HK-2 (cell line): ENCODE measurements at regions not wholly inside any gene's neighbourhood (a gene's known extent, or its start where the extent isn't known, plus 50 kb on each side); places are given as distances from the start of the nearest gene placed in this dataset.

Experiments
- DNase-seq: peaks from one replicate; pipeline ENCODE4 v3.0.0-alpha.2; 2018; ENCODE audit not compliant: unreplicated experiment

DNA sequence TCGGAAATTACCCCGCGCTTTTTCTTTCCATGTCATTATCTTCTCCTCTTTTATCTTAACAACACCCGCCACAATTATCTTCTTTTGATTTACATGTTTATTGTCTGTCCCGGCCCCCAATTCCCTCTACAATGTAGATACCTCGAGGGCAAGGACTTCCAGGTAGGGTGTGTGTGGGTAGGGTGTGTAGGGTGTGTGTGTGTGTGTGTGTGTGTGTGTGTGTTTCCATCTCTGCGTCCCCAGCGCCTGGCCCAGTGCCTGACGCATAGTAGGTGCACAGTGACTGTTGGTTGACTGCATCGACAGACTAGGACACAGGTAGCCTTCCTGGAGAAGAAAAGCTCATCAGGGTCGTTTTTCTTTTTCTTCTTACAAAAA, 103.1 kb downstream of the UCHL1 start:
- no peak for DNase-seq

- DNase-seq: peak; percentile 42
Measured at GRCh38 chr4:41360214-41360920, 103.6 kb downstream of the UCHL1 start.

DNA sequence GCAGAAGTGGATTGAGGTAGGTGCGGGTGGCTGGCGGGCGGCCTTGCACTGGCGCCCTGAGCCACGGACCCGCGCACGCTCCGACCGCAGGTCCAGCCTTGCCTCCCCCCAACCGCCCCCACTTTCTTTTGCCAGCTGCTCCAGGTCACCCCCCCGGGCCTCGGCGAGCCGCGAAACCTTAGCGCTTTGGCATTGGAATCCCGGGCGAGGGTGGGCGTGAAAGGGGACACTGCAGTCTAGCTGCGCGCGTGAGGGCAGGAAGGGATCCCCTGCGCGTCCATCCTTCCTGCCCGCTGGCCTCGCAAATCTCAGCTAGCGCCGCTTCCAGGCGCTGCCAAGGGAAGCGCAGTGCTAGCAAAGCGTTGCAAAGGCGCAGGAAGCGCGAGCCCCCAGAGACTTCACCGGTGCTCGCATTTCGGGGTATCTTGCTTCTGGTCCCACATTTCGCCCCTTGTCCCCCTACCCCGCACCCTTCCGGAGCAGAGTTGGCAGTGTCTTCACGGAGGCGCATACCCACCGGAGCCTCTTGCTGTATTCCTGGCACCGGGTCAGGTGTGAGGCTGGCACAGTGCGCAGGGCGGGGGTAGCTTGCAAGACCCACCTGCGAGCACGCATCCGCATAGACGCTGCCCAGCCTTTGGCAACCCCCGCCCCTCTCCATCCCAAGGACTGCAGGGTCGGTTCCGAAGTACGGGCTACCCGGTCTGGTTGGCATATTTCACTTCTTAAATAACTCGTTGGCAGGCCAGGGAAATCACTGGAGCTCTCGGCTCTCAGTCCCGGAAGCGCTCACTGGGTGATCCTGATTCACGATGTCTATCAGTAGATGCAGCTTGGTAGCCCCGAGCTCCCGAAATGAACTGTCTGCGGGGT, 104.4 kb downstream of the UCHL1 start:
- peak; percentile 32 for DNase-seq

GRCh38 chr4:41361794-41362526, 105.2 kb downstream of the UCHL1 start:
- no peak for DNase-seq

DNA sequence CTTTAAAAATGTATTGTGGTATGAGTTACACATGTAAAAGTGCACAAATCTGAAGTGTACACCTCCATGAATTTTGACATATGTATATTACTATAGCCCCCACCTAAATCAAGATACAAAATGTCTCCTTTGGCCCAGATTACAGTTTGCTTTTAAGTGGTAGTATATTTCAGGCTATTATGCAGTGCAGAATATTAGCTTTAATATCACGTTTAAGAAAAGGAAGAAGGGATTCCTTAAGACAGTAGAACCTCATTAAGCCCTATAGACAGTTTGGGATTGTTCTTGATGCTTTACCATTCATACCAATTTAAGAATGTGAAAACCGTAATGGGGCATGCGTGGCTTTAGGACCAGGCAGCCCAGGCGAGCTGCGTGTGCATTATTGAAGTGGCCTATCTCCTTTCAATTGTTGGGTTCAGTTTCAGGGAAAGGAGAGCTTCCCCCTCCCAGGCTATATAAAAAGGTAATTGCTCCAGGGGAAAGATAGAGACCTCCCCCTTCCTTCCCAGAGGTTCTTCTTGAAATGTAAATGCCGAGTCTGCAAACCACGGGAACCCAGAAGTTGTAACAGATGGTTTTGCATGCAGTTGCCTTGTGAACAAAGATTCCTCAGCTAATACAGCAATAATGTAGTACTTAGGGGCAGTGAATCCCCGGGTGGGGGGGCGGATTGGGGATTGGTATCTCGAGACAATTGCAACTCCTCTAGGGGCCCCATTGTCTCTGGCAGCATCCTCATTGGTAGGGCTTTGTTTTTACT, 106.1 kb downstream of the UCHL1 start:
- no peak for DNase-seq

DNA sequence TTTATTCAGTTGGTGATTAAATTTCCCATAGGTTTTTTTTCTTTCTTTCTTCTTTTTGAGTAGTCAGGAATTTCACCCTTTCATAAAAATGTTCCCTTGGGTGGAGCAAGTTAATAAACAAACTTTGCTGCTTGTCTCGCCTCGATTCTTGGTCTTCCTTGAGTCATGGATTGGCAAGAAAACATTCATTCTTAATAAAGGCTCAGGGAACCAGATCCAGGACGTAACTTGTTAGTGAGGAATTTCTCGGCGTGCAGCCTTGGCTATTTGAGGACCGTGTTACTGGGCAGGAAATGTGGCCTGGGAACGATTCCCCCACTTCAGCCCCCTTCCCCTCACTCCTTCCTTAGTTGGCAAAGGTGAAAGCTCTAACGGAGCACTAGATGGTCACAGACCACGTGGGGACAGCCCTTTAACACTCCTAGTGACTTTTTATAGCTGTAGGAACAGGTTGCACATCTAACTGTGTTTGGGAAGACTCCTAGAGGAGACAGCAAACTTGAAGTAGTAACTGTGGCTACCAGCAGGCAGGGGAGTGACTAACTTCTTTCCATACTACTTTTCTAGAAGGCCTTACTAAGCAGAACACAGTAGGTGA, 106.8 kb downstream of the UCHL1 start:
- DNase-seq: no peak

GRCh38 chr4:41364876-41365275, 108.1 kb downstream of the UCHL1 start:
- DNase-seq: no peak

- no peak for DNase-seq
Measured at GRCh38 chr4:41365681-41366080, 109.0 kb downstream of the UCHL1 start.

DNA sequence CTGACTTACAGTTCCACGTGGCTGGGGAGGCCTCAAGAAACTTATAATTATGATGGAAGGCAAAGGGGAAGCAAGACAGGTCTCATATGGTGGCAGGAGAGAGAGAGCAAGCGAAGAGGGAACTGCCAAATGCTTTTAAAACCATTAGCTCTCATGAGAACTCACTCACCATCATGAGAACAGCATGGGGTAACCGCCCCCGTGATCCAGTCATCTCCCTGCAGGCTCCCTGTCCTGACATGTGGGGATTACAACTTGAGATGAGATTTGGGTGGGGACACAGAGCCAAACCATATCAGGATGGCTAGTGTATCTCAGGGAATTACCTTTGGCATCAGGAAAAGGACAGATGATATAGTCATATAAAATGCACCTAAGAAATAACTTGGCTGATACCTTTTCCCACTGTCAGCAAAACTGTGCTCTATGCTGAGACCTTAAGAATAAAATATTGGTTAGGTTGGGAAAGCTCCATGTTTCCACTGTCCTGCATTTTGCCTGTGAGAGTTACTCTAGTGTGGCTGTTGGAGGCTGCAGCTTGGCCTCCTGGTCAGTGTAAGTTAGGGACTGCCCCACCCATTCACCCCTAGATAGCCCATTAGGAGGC, 110.3 kb downstream of the UCHL1 start:
- DNase-seq: no peak

- no peak for DNase-seq
Measured at GRCh38 chr4:41369680-41370079, 113.0 kb downstream of the UCHL1 start.

GRCh38 chr4:41373221-41373620, 116.5 kb downstream of the UCHL1 start:
- DNase-seq: no peak

GRCh38 chr4:41374490-41374889, 117.8 kb downstream of the UCHL1 start:
- no peak for DNase-seq

GRCh38 chr4:41375561-41375960, 118.8 kb downstream of the UCHL1 start:
- DNase-seq: no peak

- no peak for DNase-seq
Measured at GRCh38 chr4:41377196-41377595, 120.5 kb downstream of the UCHL1 start.

DNA sequence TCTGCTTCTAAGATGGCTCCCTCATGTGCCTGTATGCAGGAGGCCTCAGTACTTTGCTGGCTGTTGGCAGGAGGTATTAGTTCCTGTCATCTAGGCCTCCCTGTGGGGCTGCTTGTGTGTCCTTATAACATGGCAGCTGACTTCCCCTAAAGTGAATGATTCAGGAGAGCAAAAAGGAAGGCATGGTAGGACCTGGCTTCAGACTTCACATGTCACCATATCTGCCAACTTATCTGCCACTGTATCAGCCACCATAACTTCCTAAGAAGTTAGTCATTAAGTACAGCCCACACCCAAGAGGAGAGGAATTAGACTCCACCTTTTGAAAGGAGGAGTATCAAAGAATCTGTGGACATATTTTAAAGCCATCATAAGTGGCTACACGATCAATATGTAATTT, 122.5 kb downstream of the UCHL1 start:
- DNase-seq: no peak

DNA sequence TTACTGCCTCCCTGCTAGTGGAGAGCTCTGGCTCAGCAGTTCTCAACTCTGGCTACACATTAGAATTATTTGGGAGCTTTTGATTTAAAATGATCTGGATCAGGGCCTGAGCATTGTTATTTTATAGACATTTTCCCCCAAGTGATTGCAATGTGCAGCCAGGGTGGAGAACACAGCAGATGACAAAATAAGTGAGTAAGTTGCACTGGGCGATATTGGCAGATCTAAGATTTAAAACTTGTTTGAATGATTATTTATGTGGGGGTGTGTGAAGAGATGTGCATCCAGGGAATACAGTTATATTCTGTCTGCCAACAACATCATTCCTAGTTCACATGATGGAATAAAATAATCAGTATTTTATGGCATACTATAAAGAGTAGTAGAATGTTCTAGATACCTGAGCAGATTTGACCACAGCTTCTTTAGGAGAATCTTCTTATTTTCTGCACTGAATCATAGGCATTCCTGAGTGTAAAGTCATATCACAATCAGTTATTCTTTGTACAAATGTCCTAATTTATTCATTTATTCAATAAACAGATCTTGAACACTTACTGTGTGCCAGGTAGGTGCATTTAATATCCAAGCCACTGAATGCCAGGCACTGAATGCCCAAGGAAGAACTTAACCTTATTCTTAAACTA, 123.9 kb downstream of the UCHL1 start:
- no peak for DNase-seq

GRCh38 chr4:41381384-41381783, 124.7 kb downstream of the UCHL1 start:
- no peak for DNase-seq

- no peak for DNase-seq
Measured at GRCh38 chr4:41384992-41385391, 128.3 kb downstream of the UCHL1 start.

DNA sequence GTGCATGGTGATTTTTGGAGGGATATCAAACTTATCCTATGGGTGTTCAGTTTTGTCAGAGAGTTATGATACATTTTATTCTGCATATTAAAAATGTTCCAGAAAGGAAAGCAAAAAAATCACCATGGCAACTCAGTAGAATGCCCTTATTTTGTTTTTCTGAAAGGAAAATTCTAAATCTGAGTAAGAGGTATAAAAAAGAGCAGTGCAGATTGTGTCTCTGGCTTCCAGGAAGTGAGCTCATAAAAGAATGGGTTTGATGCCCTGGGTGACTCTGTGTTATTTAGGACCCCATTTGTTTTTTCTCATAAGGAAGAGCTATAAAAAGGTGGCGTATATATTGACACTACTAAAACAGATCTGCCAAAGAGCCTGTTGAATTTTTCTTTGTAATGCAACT, 128.8 kb downstream of the UCHL1 start:
- no peak for DNase-seq

- no peak for DNase-seq
Measured at GRCh38 chr4:41388080-41388479, 131.4 kb downstream of the UCHL1 start.

DNA sequence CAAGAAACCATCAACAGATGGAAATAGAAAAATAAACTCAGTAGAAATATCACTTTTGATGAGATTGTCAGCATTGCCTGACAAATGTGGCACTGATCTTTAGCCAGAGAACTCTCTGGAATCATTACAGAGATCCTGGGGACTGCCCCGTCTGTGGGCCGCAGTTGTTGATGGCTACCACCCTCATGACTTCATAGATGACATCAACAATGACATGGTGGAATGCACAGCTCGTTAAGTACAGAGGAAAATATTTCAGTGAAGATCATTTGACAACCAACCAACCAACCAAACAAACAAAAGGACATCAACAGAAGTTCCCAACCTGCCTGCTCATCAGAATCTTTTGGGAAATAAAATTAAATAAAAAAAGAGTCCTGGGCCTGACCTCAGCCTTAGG, 132.6 kb downstream of the UCHL1 start:
- no peak for DNase-seq
